ENCODE measurements at regions not wholly inside any gene's neighbourhood (a gene's known extent, or its start where the extent isn't known, plus 50 kb on each side); places are given as distances from the start of the nearest gene placed in this dataset.

GRCh38 chr3:10653241-10653640 is 147.9 kb upstream of the ATP2B2 start:
- TF ChIP-seq POLR2A (IDR thresholded peaks at IDR 0.05): no peak
- TF ChIP-seq, protein P1, sequence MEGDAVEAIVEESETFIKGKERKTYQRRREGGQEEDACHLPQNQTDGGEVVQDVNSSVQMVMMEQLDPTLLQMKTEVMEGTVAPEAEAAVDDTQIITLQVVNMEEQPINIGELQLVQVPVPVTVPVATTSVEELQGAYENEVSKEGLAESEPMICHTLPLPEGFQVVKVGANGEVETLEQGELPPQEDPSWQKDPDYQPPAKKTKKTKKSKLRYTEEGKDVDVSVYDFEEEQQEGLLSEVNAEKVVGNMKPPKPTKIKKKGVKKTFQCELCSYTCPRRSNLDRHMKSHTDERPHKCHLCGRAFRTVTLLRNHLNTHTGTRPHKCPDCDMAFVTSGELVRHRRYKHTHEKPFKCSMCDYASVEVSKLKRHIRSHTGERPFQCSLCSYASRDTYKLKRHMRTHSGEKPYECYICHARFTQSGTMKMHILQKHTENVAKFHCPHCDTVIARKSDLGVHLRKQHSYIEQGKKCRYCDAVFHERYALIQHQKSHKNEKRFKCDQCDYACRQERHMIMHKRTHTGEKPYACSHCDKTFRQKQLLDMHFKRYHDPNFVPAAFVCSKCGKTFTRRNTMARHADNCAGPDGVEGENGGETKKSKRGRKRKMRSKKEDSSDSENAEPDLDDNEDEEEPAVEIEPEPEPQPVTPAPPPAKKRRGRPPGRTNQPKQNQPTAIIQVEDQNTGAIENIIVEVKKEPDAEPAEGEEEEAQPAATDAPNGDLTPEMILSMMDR (IDR thresholded peaks at IDR 0.05): no peak
- TF ChIP-seq POLR2AphosphoS5 (IDR thresholded peaks at IDR 0.05): no peak
- no peak for TF ChIP-seq EP300 (IDR thresholded peaks at IDR 0.05)

Measured in gastroesophageal sphincter (tissue), 3 donors.